Thyroid gland (tissue), 4 donors: ENCODE measurements at regions not wholly inside any gene's neighbourhood (a gene's known extent, or its start where the extent isn't known, plus 50 kb on each side); places are given as distances from the start of the nearest gene placed in this dataset. TPM values are rescaled to one million over a fixed set of nuclear protein-coding genes. Genes with fewer than 3 reads are reported as not detected.

Experiments
- DNase-seq, 2 donors: peaks; one replicate each; pipeline ENCODE4 v3.0.0-alpha.2; 2019
- H3K27ac ChIP-seq, 3 donors: fragments of 200-600 bp; sonication (generic); 1 replicate in 2 of 3; 2 replicates in 1 of 3; pipeline ENCODE4 v1.5.1; 2016 to 2019; ENCODE audit warnings: mild to moderate bottlenecking in 1 of 3, moderate library complexity in 1 of 3
- H3K27me3 ChIP-seq: fragments of 200-600 bp; sonication (generic); one replicate; pipeline ENCODE4 v1.5.1; 2019
- H3K36me3 ChIP-seq, 2 donors: fragments of 200-600 bp; sonication (generic); one replicate each; pipeline ENCODE4 v1.5.1; 2016 to 2019
- H3K4me1 ChIP-seq, 2 donors: fragments of 200-600 bp; sonication (generic); one replicate each; pipeline ENCODE4 v1.5.1; 2017 to 2019
- H3K4me3 ChIP-seq, 3 donors: fragments of 200-600 bp; sonication (generic); replicated peaks in 1 of 3; 1 replicate in 2 of 3; 2 replicates in 1 of 3; pipeline ENCODE4 v1.5.1; 2016; ENCODE audit warnings: mild to moderate bottlenecking in 1 of 3
- H3K9me3 ChIP-seq: fragments of 200-600 bp; sonication (generic); one replicate; pipeline ENCODE4 v1.5.1; 2017
- POLR2A ChIP-seq, 2 donors: fragments of 450-650 bp; IDR thresholded peaks; one replicate each; pipeline ENCODE4 v1.6.1; 2017; ENCODE audit warnings: antibody characterized with exemption in 2 of 2, mild to moderate bottlenecking in 2 of 2, moderate library complexity in 1 of 2
- WGBS, 2 donors: methylation state at CpG; one replicate each; pipeline ENCODE4 v1.1.5; 2017; 5-methylcytosine and 5-hydroxymethylcytosine counted together
- intact Hi-C: fragments of 100-400 bp; cut with DNase I; formaldehyde crosslinking; loops from one replicate; pipeline ENCODE4 v1.15.1; 2023
- small RNA-seq: library from RNA; depleted of rRNA; stranded (forward); fragments of <200 nt; gene quantifications from one replicate; pipeline ENCODE3, GENCODE V24; 2016
- TF ChIP-seq, protein P1 (sequence below), 6 experiments: fragments of 200-600 bp in 3 of 6; fragments of 450-650 bp in 3 of 6; sonication (generic) in 3 of 6; IDR thresholded peaks; one replicate each; pipeline ENCODE4 v1.5.1; 2016 to 2019; ENCODE audit warnings: antibody characterized with exemption in 6 of 6, mild to moderate bottlenecking in 2 of 6, inconsistent platforms in 1 of 6, moderate library complexity in 1 of 6

DNA sequence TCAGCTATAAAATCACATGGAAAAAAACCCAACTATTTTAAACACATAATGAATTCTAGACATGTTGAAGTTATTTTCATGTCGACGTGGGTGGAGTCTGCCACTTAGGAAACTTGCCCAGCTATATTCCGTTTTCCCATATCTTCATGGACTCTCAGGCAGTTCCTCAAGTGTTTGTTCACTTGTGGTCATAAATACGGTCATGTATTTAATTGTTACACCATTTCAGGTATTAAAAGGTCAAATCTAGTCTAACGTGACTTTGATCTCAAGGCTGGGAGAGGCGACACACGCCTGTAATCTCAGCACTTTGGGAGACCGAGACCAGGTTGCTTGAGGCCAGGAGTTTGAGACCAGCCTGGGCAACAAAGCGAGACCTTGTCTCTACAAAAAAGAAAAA is 346.9 kb downstream of the PBX1 start:
- no peaks in the 10 kb centered on the region for H3K36me3 ChIP-seq
- H3K4me3 ChIP-seq, result no peak overlapping the region
- H3K27me3 ChIP-seq, result no peaks in the 10 kb centered on the region
- TF ChIP-seq, protein P1, sequence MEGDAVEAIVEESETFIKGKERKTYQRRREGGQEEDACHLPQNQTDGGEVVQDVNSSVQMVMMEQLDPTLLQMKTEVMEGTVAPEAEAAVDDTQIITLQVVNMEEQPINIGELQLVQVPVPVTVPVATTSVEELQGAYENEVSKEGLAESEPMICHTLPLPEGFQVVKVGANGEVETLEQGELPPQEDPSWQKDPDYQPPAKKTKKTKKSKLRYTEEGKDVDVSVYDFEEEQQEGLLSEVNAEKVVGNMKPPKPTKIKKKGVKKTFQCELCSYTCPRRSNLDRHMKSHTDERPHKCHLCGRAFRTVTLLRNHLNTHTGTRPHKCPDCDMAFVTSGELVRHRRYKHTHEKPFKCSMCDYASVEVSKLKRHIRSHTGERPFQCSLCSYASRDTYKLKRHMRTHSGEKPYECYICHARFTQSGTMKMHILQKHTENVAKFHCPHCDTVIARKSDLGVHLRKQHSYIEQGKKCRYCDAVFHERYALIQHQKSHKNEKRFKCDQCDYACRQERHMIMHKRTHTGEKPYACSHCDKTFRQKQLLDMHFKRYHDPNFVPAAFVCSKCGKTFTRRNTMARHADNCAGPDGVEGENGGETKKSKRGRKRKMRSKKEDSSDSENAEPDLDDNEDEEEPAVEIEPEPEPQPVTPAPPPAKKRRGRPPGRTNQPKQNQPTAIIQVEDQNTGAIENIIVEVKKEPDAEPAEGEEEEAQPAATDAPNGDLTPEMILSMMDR (IDR thresholded peaks at IDR 0.05), result no peak
- TF ChIP-seq POLR2A (IDR thresholded peaks at IDR 0.05), result no peak
- H3K9me3 ChIP-seq, result no peaks in the 10 kb centered on the region
- 81 to 85% methylated on average over 9 of the region's 9 CpGs for WGBS, 2 donors
- no peaks in the 10 kb centered on the region for H3K4me1 ChIP-seq
- intact Hi-C loops, result no loop called here
- no peak overlapping the region for H3K27ac ChIP-seq
- no peak for DNase-seq

DNA sequence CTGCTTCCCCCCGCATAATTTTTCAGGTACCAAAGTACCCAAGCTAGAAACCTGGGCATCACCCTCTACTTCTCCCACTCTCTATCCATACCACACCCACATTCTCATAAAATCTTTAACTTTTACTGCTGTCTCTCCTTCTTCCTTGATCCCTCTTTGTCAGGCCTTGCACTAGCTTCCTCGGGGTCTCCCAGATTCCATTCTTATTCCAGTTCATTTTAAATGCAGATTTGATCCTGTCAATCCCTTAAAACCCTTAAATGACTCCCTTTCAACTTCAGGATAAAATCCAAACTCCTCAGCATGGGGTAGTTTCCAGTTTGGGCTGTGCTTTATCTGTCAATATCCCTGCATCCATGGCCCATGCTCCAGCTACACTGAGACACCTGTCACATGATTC is 343.5 kb downstream of the PBX1 start:
- intact Hi-C loops, result no loop called here
- DNase-seq, result no peak
- 54 to 58% methylated on average over 2 of the region's 2 CpGs for WGBS, 2 donors
- Histone ChIP-seq H3K36me3 (no peaks in the 10 kb centered on the region), H3K4me3 (no peak overlapping the region), H3K27ac (no peak overlapping the region), H3K4me1 (no peaks in the 10 kb centered on the region), H3K27me3 (no peaks in the 10 kb centered on the region), H3K9me3 (no peaks in the 10 kb centered on the region)
- TF ChIP-seq POLR2A (IDR thresholded peaks at IDR 0.05), result no peak
- TF ChIP-seq, protein P1 (IDR thresholded peaks at IDR 0.05), result no peak

Small RNA genes in the stretch of these regions (small RNA-seq; reads per million reads assigned to genes)
- gene RNU6-755P, result not detected
